Thyroid gland (tissue), 4 donors: ENCODE measurements at regions not wholly inside any gene's neighbourhood (a gene's known extent, or its start where the extent isn't known, plus 50 kb on each side); places are given as distances from the start of the nearest gene placed in this dataset.

Source experiments
- CTCF ChIP-seq, 6 experiments: fragments of 200-600 bp in 3 of 6; fragments of 450-650 bp in 3 of 6; sonication (generic) in 3 of 6; IDR thresholded peaks; one replicate each; pipeline ENCODE4 v1.5.1; 2016 to 2019; ENCODE audit warnings: antibody characterized with exemption in 6 of 6, mild to moderate bottlenecking in 2 of 6, inconsistent platforms in 1 of 6, moderate library complexity in 1 of 6
- POLR2A ChIP-seq, 2 donors: fragments of 450-650 bp; IDR thresholded peaks; one replicate each; pipeline ENCODE4 v1.6.1; 2017; ENCODE audit warnings: antibody characterized with exemption in 2 of 2, mild to moderate bottlenecking in 2 of 2, moderate library complexity in 1 of 2

DNA sequence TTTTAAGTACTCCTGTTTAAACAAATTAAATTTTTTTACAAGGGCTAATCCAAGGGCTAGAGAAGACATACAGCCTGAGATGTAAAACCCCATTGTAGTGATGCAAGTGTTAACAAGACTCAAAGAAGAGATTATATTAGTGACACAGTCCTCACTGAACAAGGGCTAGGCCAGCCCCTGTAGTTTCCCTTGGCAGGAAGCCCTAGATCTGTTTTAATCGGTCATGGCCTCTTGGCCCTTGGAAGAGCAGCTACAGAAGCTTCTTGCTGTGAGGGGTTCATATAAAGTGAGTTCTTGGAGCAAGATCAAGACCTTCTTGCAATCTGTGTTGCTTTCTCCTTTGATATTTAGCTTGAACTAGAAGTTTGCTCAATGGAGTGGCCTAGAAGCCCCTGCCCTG is 1339.4 kb downstream of the XPNPEP1 start:
- TF ChIP-seq POLR2A (IDR thresholded peaks at IDR 0.05) (no peak), CTCF (IDR thresholded peaks at IDR 0.05) (no peak)
